ENCODE measurements at regions not wholly inside any gene's neighbourhood (a gene's known extent, or its start where the extent isn't known, plus 50 kb on each side); places are given as distances from the start of the nearest gene placed in this dataset.

DNA sequence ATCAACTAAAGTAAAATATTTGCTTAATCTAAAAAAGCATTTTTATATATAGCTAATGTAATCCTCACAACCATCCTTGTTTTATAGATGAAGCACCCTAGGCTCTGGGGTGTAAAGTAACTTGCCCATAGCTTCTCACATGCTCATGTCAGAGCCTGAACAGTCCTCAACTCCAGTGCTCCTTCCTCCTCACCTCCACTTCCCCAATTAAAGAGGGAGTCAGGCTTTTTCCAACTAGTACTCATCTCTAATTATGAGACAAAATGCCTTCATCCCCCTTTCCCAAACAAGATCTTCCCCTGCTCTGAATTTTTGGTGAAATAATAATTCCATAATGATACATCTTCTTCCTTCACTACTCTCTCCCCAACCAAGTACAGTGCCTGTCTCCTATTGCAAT lies 290.8 kb upstream of the PRDM1 start:
- Histone ChIP-seq H3K27me3 (ENCODE audit: insufficient read depth, low read length) (no peaks in the 10 kb centered on the region), H3K36me3 (ENCODE audit: insufficient read depth, low read length) (no peaks in the 10 kb centered on the region), H3K4me1 (ENCODE audit: insufficient read depth, low read length) (no peaks in the 10 kb centered on the region), H3K4me3 (ENCODE audit: insufficient read depth, low read depth, low read length) (no peak overlapping the region), H4K20me1 (ENCODE audit: insufficient read depth, low read length) (no peaks in the 10 kb centered on the region), H3K9me3 (ENCODE audit: insufficient read depth, low read depth, low read length) (no peaks in the 10 kb centered on the region), H2AFZ (ENCODE audit: low read depth, low read length) (no peak overlapping the region), H3K27ac (ENCODE audit: low read depth, low read length) (no peak overlapping the region), H3K4me2 (ENCODE audit: low read length) (no peak overlapping the region), H3K9ac (ENCODE audit: low read length) (no peak overlapping the region), H3K79me2 (ENCODE audit: insufficient read depth, low read length) (no peaks in the 10 kb centered on the region)
- Mint-ChIP-seq H3K9me3 (ENCODE audit: unreplicated experiment) (no peaks in the 10 kb centered on the region), H3K27ac (ENCODE audit: unreplicated experiment) (no peak overlapping the region), H3K36me3 (ENCODE audit: low read depth, unreplicated experiment) (no peaks in the 10 kb centered on the region), H3K27me3 (ENCODE audit: low read depth, unreplicated experiment) (no peaks in the 10 kb centered on the region), H3K4me3 (ENCODE audit: unreplicated experiment) (no peak overlapping the region), H3K4me1 (ENCODE audit: low read depth, unreplicated experiment) (peaks cover 3% of the 10 kb centered on the region)
- DNase-seq (ENCODE audit: low read depth), result no peak
- no peak for FAIRE-seq
- no peak for TF ChIP-seq EZH2 (IDR thresholded peaks at IDR 0.05; ENCODE audit: insufficient read depth, low read length)
- TF ChIP-seq, protein P1, sequence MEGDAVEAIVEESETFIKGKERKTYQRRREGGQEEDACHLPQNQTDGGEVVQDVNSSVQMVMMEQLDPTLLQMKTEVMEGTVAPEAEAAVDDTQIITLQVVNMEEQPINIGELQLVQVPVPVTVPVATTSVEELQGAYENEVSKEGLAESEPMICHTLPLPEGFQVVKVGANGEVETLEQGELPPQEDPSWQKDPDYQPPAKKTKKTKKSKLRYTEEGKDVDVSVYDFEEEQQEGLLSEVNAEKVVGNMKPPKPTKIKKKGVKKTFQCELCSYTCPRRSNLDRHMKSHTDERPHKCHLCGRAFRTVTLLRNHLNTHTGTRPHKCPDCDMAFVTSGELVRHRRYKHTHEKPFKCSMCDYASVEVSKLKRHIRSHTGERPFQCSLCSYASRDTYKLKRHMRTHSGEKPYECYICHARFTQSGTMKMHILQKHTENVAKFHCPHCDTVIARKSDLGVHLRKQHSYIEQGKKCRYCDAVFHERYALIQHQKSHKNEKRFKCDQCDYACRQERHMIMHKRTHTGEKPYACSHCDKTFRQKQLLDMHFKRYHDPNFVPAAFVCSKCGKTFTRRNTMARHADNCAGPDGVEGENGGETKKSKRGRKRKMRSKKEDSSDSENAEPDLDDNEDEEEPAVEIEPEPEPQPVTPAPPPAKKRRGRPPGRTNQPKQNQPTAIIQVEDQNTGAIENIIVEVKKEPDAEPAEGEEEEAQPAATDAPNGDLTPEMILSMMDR (IDR thresholded peaks at IDR 0.05; ENCODE audit: insufficient read depth, low read depth, low read length), result no peak

DNA sequence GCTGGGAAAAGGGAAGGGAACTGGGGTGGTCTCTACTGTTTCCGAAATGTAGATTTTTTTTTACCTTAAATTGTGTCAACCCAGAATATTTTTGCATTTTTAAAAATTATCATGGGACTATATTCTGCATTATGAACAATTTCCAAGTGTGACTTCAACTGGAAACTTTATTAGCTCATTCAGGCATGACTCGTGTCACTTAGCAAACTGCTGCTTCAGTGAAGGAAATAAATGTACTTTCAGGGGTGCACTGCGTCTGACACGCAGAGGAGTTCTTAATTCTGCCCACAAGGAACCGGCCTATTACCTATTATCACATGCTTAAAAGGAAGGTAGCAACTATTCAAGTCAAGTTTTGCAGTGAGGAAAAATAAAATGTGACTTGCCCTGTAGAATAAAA lies 291.3 kb upstream of the PRDM1 start:
- Mint-ChIP-seq H3K4me3 (ENCODE audit: unreplicated experiment) (no peak overlapping the region), H3K9me3 (ENCODE audit: unreplicated experiment) (no peaks in the 10 kb centered on the region), H3K27me3 (ENCODE audit: low read depth, unreplicated experiment) (no peaks in the 10 kb centered on the region), H3K4me1 (ENCODE audit: low read depth, unreplicated experiment) (peaks cover 3% of the 10 kb centered on the region), H3K36me3 (ENCODE audit: low read depth, unreplicated experiment) (no peaks in the 10 kb centered on the region), H3K27ac (ENCODE audit: unreplicated experiment) (no peak overlapping the region)
- Histone ChIP-seq H3K4me2 (ENCODE audit: low read length) (no peak overlapping the region), H4K20me1 (ENCODE audit: insufficient read depth, low read length) (no peaks in the 10 kb centered on the region), H3K4me1 (ENCODE audit: insufficient read depth, low read length) (no peaks in the 10 kb centered on the region), H3K27me3 (ENCODE audit: insufficient read depth, low read length) (no peaks in the 10 kb centered on the region), H2AFZ (ENCODE audit: low read depth, low read length) (no peak overlapping the region), H3K79me2 (ENCODE audit: insufficient read depth, low read length) (no peaks in the 10 kb centered on the region), H3K4me3 (ENCODE audit: insufficient read depth, low read depth, low read length) (no peak overlapping the region), H3K27ac (ENCODE audit: low read depth, low read length) (no peak overlapping the region), H3K9me3 (ENCODE audit: insufficient read depth, low read depth, low read length) (no peaks in the 10 kb centered on the region), H3K36me3 (ENCODE audit: insufficient read depth, low read length) (no peaks in the 10 kb centered on the region), H3K9ac (ENCODE audit: low read length) (no peak overlapping the region)
- no peak for DNase-seq (ENCODE audit: low read depth)
- FAIRE-seq, result no peak
- no peak for TF ChIP-seq EZH2 (IDR thresholded peaks at IDR 0.05; ENCODE audit: insufficient read depth, low read length)

- DNase-seq (ENCODE audit: low read depth), result no peak
- H4K20me1 ChIP-seq (ENCODE audit: insufficient read depth, low read length), result no peaks in the 10 kb centered on the region
- no peak overlapping the region for H2AFZ ChIP-seq (ENCODE audit: low read depth, low read length)
- no peaks in the 10 kb centered on the region for H3K79me2 ChIP-seq (ENCODE audit: insufficient read depth, low read length)
- Mint-ChIP-seq H3K36me3 (ENCODE audit: low read depth, unreplicated experiment) (no peaks in the 10 kb centered on the region), H3K9me3 (ENCODE audit: unreplicated experiment) (no peaks in the 10 kb centered on the region), H3K4me1 (ENCODE audit: low read depth, unreplicated experiment) (peaks cover 3% of the 10 kb centered on the region), H3K27ac (ENCODE audit: unreplicated experiment) (no peak overlapping the region), H3K27me3 (ENCODE audit: low read depth, unreplicated experiment) (no peaks in the 10 kb centered on the region), H3K4me3 (ENCODE audit: unreplicated experiment) (no peak overlapping the region)
- TF ChIP-seq, protein P1 (IDR thresholded peaks at IDR 0.05; ENCODE audit: insufficient read depth, low read depth, low read length), result no peak
- no peak for TF ChIP-seq EZH2 (IDR thresholded peaks at IDR 0.05; ENCODE audit: insufficient read depth, low read length)
- H3K9ac ChIP-seq (ENCODE audit: low read length), result no peak overlapping the region
- no peak overlapping the region for H3K4me2 ChIP-seq (ENCODE audit: low read length)
- H3K36me3 ChIP-seq (ENCODE audit: insufficient read depth, low read length), result no peaks in the 10 kb centered on the region
- no peak overlapping the region for H3K4me3 ChIP-seq (ENCODE audit: insufficient read depth, low read depth, low read length)
- no peaks in the 10 kb centered on the region for H3K4me1 ChIP-seq (ENCODE audit: insufficient read depth, low read length)
- no peak overlapping the region for H3K27ac ChIP-seq (ENCODE audit: low read depth, low read length)
- no peaks in the 10 kb centered on the region for H3K9me3 ChIP-seq (ENCODE audit: insufficient read depth, low read depth, low read length)
- FAIRE-seq, result no peak
- H3K27me3 ChIP-seq (ENCODE audit: insufficient read depth, low read length), result no peaks in the 10 kb centered on the region
Measured at GRCh38 chr6:105794239-105794638, 291.9 kb upstream of the PRDM1 start.
